Forelimb muscle (tissue), 1 donor: ENCODE measurements at regions not wholly inside any gene's neighbourhood (a gene's known extent, or its start where the extent isn't known, plus 50 kb on each side); places are given as distances from the start of the nearest gene placed in this dataset.

Experiments used
- DNase-seq: peaks from one replicate; pipeline ENCODE4 v3.0.0-alpha.2; 2013; ENCODE audit warnings: low read depth

- no peak for DNase-seq
Measured at GRCh38 chr13:55660851-55661250, 1479.9 kb upstream of the PRR20A start.

GRCh38 chr13:55661505-55661904 is 1479.2 kb upstream of the PRR20A start:
- DNase-seq = no peak

DNA sequence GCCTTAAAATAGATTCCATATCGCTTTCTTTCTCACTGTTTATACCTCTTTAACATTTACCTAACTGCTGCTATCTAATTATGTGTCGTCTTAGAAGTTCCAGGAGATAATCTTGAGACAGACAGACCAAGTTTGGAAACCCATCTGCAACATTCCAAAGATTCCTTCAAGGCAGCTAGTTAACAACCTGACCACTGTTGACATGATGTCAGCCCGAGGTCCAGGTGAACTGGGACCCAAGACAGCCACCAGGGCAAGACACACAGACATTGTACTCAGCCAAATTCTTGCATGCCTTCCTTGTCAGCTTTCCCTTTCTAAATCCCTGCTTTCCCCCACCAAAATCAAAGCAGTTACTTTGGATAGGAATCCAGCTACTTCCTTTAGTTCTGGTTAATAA is 1476.5 kb upstream of the PRR20A start:
- DNase-seq = no peak

DNA sequence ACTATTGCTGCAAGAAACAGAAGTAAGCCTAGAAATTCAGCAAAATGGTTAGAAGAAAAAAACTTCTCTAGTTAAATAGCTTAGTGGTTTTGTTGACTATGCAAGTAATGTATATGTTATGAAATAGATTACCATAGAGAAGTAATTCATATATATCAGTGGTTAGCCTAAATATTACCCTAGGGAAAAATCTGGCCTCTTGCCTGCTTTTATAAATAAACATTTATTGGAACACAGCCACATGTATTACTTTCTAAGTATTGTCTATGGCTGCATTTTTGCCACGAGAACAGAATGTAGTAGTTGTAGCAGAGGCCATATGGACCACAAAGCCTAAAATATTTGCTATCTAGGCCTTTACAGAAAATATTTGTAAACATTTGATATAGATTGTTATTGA is 1471.7 kb upstream of the PRR20A start:
- no peak for DNase-seq

- DNase-seq = no peak
Measured at GRCh38 chr13:55673910-55674309, 1466.8 kb upstream of the PRR20A start.

DNA sequence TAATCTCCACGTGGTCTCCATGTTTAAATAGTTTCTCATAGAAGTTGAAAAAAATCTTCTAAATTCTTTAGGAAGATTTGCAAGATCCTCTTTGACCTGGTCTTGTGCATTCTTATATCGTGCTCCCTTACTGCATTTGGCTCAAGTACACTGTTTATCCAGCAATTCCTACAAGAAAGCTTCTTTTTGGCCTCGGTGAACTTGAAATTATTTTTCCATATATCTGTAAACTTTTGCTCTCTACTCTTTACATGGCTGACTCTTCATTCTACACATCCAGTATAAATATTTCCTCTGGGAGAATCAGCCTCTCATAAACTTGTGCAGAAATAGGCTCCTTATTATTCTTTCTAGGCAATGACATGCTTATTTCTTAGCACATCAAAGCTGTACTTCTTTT is 1457.9 kb upstream of the PRR20A start:
- no peak for DNase-seq

GRCh38 chr13:55705526-55705925 is 1435.2 kb upstream of the PRR20A start:
- DNase-seq = no peak

GRCh38 chr13:55705971-55706370 is 1434.7 kb upstream of the PRR20A start:
- no peak for DNase-seq

GRCh38 chr13:55714120-55714519 is 1426.6 kb upstream of the PRR20A start:
- no peak for DNase-seq

GRCh38 chr13:55727683-55728082 is 1413.0 kb upstream of the PRR20A start:
- DNase-seq = no peak

- no peak for DNase-seq
Measured at GRCh38 chr13:55728247-55728646, 1412.5 kb upstream of the PRR20A start.

DNA sequence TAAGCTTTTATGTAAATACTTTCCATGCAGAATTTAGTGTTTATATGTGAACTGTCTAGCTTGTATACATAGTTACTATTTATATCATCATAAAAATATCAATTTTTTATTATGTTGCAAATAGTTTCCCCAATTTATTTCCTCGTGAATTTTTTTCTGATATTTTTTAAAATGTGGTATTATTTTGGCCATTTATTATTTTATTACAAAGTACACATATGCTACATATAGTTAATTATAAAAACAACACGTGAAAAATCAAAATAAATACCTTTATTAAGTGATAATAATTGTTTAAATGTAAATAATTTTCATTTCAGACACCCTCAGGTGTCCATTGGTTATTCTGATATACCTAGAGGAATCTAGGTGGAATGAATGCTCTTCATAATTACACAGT is 1394.9 kb upstream of the PRR20A start:
- no peak for DNase-seq

DNA sequence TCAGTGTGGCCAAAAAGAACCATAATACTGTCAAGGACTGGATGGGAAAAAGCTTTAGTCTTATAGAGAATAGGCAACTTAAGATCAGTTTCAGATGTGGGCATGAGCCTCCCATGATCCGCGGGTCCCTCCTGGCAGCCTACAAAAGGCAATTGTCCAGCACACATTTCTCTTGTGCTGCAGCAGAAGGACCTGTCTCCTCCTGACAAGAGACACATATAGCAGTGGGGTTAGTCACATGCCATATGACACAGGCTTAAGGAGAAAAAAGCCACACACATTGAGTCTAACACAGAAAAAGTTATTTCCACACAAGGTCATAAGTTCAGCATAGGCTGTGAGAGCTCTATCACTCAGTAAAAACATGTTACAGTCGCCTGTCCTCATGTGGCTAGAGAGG is 1378.7 kb upstream of the PRR20A start:
- DNase-seq = no peak

GRCh38 chr13:55777612-55778011 is 1363.1 kb upstream of the PRR20A start:
- no peak for DNase-seq

DNA sequence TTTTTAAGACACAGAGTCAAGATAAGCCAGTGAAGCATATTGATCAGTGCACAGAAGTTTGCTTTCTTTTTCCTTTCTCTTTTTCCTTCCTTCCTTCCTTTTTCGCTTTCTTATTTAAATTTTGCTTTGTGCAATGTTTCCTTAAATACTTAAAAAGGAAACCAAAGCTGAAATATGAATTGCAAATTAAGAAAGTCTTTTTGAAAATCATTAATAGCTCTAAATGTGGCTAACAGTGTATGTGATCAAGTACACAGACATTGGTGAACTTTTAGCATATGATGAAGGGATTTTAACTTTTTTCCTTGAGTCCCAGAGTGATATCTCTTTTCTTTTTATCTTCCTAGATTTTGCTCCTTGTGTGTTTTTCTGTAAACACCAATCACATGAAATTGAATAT is 1356.9 kb upstream of the PRR20A start:
- DNase-seq = no peak

GRCh38 chr13:55788548-55788947 is 1352.2 kb upstream of the PRR20A start:
- DNase-seq = no peak

- no peak for DNase-seq
Measured at GRCh38 chr13:55792544-55793193, 1348.0 kb upstream of the PRR20A start.

GRCh38 chr13:55815458-55816033 is 1325.2 kb upstream of the PRR20A start:
- no peak for DNase-seq

DNA sequence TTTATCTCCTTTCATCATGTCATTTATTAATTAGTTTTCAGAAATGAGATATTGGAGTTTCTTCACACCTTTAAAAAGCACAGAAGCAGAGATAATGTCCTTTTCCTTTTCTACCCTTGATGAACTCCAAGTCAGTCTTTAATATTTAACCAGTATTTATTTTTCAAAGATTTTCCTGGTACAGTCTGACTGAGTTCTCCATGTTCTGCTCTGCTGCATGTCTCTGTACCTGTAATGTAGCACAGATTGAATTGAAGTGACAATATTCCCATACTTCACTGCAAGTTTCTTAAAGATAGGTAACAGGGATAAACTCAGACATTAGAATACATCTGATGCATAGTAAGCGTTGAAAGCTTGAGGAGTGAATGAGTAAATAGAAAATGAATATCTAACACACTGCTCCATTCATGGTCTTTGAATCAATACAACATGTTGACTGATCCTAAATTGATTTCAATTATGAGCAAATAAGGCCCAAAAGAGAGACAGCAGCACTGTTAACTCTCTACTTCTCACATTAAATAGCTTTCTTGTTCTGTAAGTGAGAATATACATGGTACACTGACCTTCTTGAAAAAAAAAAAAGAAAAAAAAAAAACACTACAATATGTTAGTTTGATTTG is 1323.6 kb upstream of the PRR20A start:
- DNase-seq = no peak

DNA sequence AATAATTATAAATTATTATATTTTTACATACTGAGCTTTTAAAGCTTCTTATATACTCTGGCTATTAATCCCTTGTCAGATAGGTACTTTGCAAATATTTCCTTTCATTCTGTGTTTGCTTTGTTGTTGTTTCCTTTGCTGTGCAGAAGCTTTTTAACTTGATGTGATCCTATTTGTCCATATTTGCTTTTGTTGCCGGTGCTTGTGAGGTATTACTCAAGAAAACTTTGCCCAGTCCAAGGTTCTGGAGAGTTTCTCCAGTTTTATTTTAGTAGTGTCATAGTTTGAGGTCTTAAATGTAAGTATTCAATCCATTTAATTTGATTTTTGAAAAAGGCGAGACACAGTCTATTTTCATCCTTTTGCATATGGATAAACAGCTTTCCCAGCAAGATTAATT is 1319.9 kb upstream of the PRR20A start:
- DNase-seq = no peak

- no peak for DNase-seq
Measured at GRCh38 chr13:55869648-55870047, 1271.1 kb upstream of the PRR20A start.

DNA sequence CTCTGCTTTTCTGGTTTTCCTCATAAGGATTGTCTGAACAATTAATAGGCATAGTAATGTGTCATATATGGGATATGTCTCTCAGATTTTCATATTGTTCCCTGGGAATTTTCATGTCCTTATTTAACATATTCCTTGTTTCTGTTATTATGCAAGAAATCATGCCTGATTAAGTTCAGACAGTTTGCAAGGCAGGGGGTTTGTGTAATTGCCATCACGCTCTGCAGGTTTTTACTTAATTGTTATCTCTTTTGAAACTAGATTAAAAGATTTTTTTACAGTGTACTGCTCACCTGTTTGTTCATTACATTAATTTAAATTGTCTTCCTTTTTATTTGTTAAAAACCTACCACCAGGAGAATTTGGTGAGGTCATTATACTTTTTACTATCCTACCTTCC is 1253.2 kb upstream of the PRR20A start:
- DNase-seq = no peak

DNA sequence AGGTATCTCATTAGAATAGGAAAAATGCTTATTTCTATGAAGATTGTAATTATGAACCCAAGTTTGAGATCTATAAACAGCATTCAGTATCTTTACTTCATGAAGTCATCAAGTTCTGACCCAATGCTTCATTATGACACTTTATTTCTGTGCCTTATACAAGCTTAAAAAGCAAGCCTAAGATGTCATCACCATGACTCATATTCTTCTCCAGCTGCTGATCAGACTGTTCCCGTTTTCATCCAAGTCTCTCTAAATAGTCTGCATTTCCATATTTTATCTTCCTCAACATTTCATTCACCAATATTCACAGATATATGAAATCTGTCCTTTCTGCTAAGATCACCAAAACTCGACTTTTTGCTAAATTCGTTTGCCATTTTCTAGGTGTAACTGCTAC is 1247.2 kb upstream of the PRR20A start:
- no peak for DNase-seq

DNA sequence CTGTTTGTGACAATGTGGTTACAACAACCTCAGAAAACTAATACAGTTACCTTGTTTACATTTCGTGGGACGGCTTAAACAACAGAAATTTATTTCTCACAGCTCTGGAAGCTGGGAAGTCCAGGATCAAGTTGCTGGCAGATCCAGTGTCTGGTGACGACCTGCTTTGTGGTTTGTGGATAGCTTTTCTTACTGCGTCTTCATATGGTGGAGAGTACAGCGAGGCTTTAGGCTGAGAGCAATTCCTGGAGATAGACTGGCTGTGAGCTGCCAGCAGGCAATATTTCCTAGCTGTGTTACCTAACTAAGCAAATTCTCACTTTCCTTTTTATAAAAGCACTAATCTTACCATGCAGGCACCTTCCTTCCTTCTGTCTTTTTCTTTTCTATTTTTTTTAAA is 1203.5 kb upstream of the PRR20A start:
- DNase-seq = no peak
